HUES48 (cell line): ENCODE measurements at regions not wholly inside any gene's neighbourhood (a gene's known extent, or its start where the extent isn't known, plus 50 kb on each side); places are given as distances from the start of the nearest gene placed in this dataset.
"Not testable (repeated sequence)": the region's sequence is repeated elsewhere in the genome, so short reads cannot be mapped to it uniquely, and the experiment has no call there.

Experiments
- H3K27ac ChIP-seq: one replicate; pipeline ENCODE4 v1.7.0; 2013; ENCODE audit warnings: low read depth, low read length, inconsistent platforms
- H3K27me3 ChIP-seq: 2 replicates; pipeline ENCODE4 v1.6.1; 2013; ENCODE audit warnings: mild to moderate bottlenecking, low read length; ENCODE audit not compliant: control insufficient read depth, insufficient read depth
- H3K36me3 ChIP-seq: 2 replicates; pipeline ENCODE4 v1.6.1; 2013; ENCODE audit warnings: low read length; ENCODE audit not compliant: control insufficient read depth, insufficient read depth
- H3K4me1 ChIP-seq: 2 replicates; pipeline ENCODE4 v1.6.1; 2013; ENCODE audit warnings: mild to moderate bottlenecking, low read length; ENCODE audit not compliant: control insufficient read depth, insufficient read depth
- H3K4me3 ChIP-seq: 2 replicates; pipeline ENCODE4 v1.5.1; 2013; ENCODE audit warnings: mild to moderate bottlenecking, low read depth, low read length
- H3K9ac ChIP-seq: 2 replicates; pipeline ENCODE4 v1.6.1; 2013; ENCODE audit warnings: mild to moderate bottlenecking, low read depth, low read length, moderate library complexity
- H3K9me3 ChIP-seq: 2 replicates; pipeline ENCODE4 v1.6.1; 2013; ENCODE audit warnings: low read length; ENCODE audit not compliant: control insufficient read depth, insufficient read depth

DNA sequence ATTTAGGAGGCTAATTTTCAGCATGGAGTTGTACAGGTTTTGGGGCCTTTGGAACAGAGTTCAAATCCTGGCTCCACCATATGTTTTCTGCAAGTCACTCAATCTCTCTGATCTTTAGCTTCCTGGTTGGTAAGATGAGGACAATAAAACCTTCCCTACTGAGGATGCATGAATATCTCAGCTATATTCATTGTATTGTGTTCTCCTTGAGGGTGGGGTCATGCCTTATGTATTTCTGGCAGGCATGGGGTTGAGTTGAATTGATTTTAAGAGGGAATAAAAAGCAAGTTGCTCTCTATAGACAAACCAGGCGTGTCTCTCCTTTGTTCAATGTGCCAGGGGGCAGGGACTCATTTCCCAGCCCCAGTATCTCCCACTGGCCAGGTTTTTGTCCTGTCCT lies 173.1 kb downstream of the C12orf75 start:
- Histone ChIP-seq H3K27ac (no peak overlapping the region), H3K9ac (no peak overlapping the region), H3K27me3 (no peaks in the 10 kb centered on the region), H3K9me3 (no peaks in the 10 kb centered on the region), H3K4me1 (peaks cover 5% of the 10 kb centered on the region; the same call in 1 of the 2 replicates), H3K36me3 (no peaks in the 10 kb centered on the region), H3K4me3 (no peak overlapping the region)

DNA sequence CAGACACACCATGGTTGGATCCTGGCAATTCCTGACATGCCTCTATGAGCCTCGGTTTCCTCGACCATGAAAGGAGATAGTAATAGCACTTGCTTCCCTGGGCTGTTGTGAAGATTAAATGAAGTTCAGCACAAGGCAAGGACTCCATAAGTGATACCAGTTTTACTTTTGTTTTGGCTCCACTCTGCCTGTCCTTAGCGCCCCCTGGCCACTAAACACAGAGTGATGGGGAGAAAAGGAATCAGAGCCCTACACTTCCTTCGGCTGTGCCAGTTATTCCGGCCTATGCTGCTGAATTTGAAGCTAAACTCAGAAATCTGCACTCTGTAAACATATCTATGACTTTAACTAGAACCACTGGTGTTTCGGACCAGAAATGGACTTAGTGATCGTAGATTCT lies 173.8 kb downstream of the C12orf75 start:
- peaks cover 5% of the 10 kb centered on the region; the same call in 1 of the 2 replicates for H3K4me1 ChIP-seq
- H3K27me3 ChIP-seq, result no peaks in the 10 kb centered on the region
- no peak overlapping the region for H3K27ac ChIP-seq
- H3K4me3 ChIP-seq, result no peak overlapping the region
- H3K9ac ChIP-seq, result no peak overlapping the region
- H3K9me3 ChIP-seq, result no peaks in the 10 kb centered on the region
- H3K36me3 ChIP-seq, result no peaks in the 10 kb centered on the region

DNA sequence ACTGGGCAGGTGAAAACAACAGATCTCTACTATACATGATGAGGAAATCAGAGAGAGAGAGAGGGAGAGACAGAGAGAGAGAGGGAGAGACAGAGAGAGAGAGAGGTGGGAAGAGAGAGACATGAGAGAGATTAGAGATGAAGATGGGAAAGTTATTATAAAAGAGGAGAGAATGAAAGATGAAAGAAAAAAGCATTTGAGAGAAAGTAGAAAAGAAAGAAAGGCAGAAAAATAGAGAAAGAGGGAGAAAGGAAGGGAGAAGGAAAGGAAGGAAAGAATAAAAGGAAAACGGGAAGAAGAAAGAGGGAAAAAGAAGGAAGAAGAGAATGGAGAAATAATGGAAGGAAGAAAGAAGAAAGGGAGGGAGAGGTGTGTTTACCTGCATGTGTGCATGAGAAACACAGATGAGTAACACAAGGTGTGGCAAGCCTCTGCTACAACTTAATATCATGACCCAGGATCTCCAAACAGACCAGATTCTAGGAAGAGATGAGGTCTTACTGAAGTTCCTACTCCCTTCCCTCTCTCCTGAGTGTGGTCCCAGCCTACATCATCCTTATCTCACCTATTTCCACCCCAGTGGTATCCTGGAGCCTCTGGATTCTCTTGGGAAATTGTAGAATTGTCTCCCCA lies 176.3 kb downstream of the C12orf75 start:
- H3K27ac ChIP-seq, result no peak overlapping the region
- no peaks in the 10 kb centered on the region for H3K36me3 ChIP-seq
- no peak overlapping the region for H3K9ac ChIP-seq
- no peaks in the 10 kb centered on the region for H3K9me3 ChIP-seq
- peaks cover 5% of the 10 kb centered on the region; the same call in 1 of the 2 replicates for H3K4me1 ChIP-seq
- H3K27me3 ChIP-seq, result no peaks in the 10 kb centered on the region
- no peak overlapping the region for H3K4me3 ChIP-seq

DNA sequence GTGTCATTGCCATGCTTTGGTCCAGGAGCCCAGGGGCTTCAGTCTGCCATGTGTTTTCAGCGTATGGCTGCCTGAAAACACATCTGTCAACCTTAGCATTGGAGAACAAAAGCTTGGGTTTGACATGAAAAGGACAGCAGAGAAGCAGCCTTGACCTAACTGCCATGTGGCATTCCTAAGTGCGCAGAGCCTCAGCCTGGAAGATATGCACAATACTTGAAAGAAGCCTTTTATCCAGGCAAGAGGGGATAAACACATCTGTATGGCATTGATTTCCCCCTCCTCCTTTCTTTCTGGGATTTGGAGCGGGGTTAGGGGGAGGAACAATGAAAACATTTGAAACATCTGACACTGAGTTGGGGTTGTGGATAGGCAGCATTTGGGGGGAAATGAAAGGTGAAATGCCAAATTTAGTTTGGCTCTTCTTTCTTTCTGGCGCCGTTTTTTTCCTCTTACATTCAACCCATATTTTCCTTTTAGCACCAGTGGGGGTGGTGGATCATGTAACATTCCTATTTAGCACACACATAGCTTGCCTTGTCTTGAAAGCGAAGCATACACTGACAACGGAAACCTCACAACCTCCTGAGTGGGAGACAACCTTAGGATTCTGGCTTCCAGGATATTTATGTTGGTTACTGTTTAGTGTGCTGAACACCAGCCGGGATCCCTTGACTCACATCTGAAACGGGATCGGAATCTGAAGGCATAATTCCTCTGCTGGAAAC lies 177.0 kb downstream of the C12orf75 start:
- no peaks in the 10 kb centered on the region for H3K36me3 ChIP-seq
- no peak overlapping the region for H3K4me3 ChIP-seq
- H3K9me3 ChIP-seq, result no peaks in the 10 kb centered on the region
- H3K4me1 ChIP-seq, result peaks cover 2% of the 10 kb centered on the region; the same call in 1 of the 2 replicates
- H3K27ac ChIP-seq, result no peak overlapping the region
- no peaks in the 10 kb centered on the region for H3K27me3 ChIP-seq
- no peak overlapping the region for H3K9ac ChIP-seq

DNA sequence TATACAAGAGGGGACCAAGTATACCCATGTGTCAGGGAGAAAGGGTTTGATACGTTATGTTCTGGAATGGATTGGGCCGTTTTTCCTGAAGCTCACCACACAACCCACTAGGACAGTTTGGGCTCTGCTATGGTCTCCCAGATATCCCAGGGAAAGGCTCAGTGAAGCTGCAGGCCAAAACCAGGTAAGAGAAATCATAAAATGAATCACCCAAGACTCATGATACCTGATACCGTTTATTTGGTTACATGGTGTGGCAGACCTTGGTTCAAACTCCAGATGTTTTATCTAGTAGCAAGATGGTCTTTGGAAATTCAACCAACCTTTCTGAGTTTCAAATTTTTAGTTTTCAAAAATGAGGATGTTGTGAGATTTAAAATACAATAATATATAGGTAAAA lies 177.6 kb downstream of the C12orf75 start:
- Histone ChIP-seq H3K36me3 (no peaks in the 10 kb centered on the region), H3K4me1 (no peaks in the 10 kb centered on the region), H3K27ac (no peak overlapping the region), H3K9ac (no peak overlapping the region), H3K27me3 (no peaks in the 10 kb centered on the region), H3K9me3 (no peaks in the 10 kb centered on the region), H3K4me3 (no peak overlapping the region)

DNA sequence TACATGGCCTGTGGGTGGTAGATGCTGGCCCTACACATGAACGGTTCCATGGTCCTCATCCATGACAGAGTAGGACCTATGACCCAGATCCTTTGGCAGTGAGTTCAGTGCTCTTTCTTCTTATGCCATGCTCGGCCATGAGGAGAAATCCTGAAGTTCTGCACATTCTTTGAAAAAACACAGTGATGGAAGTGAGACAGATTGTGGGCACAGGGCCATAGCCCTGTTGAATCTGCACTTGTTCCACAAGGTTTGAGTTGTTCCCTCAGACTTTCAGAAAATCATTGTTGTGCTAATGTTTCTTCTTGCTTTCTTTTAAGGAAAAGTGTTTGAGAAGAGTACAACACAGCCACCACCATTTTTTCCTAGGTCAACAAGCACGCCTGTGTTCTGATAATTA lies 180.0 kb downstream of the C12orf75 start:
- no peaks in the 10 kb centered on the region for H3K36me3 ChIP-seq
- H3K27ac ChIP-seq, result no peak overlapping the region
- no peaks in the 10 kb centered on the region for H3K9me3 ChIP-seq
- no peak overlapping the region for H3K4me3 ChIP-seq
- no peak overlapping the region for H3K9ac ChIP-seq
- no peaks in the 10 kb centered on the region for H3K27me3 ChIP-seq
- no peaks in the 10 kb centered on the region for H3K4me1 ChIP-seq

GRCh38 chr12:105512861-105513260 lies 182.4 kb downstream of the C12orf75 start:
- not testable (repeated sequence) for H3K27me3 ChIP-seq, H3K9ac ChIP-seq, H3K36me3 ChIP-seq, H3K27ac ChIP-seq, H3K4me1 ChIP-seq, H3K4me3 ChIP-seq, H3K9me3 ChIP-seq

DNA sequence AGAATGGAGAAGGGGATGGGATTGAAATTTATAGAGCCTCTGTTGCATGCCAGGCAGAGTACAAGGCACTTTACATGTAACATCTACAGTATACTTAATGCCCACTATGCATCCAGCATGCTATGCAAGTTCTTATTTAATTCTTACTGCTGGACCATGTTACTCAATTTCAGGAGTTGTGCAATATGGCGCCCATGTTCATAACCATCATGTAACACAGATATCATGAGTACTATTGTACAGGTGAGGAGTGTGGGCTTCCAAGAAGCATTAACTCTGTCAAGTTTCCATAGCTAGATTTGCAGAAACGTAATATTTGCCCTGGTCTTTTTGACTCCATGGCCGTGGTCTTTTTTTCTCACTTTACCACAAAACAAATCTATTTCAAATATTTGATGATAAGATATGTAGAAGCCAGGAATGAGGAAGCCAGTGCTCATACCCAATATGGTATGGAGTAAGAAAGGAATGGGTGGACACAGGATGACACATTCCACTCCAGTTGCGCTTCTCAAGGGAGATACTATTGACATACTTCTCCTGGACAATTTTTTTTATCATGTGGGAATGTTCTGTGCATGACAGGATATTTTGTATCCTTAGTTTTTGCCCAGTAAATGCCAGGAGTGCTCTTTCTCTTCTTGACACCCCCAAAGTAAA lies 191.8 kb downstream of the C12orf75 start:
- H3K27ac ChIP-seq, result no peak overlapping the region
- peaks cover 8% of the 10 kb centered on the region for H3K9me3 ChIP-seq
- no peak overlapping the region for H3K9ac ChIP-seq
- no peak overlapping the region for H3K4me3 ChIP-seq
- no peaks in the 10 kb centered on the region for H3K36me3 ChIP-seq
- no peaks in the 10 kb centered on the region for H3K27me3 ChIP-seq
- peaks cover 5% of the 10 kb centered on the region; the same call in 1 of the 2 replicates for H3K4me1 ChIP-seq

DNA sequence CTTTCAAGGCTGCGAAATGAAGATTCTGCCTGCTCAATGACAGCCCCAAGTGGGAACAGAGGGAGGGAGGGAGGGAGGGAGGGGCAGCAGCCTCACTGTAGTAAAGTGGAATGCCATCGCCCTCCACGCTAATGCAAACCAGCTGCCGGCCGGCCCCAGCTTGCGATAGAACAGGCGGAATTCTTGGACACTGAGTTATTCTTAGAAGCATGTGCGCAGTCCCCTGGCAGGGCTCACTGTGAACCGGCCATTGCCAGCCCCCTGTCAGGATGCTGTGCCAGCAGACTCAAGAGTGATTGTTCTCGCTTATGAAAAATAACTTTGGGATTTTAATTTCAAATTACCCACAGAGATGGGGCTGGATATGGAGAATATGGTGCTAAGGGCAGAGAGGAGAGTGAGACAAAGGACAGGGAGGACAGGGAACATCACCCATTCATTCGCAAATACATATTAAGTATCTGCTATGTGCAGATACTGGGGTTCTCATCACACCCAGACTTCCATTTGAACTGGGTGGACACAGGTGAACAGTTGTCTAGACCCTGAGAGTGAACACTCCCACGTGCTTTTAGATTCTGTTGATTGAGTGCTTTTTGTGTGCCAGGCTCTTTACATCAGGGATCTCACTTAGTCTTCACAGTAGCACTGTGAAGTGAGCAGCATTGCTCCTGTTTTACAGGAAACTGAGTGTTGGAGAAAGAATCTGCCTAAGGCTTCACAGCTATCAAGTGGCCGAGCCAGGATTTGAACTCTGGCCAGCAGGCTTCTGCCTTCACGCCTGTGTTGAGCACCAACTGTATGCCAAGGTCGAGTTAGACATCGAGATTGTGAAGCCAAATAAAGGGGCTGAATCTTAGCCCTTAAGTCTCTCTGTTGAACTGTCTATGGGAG lies 192.9 kb downstream of the C12orf75 start:
- no peaks in the 10 kb centered on the region for H3K36me3 ChIP-seq
- H3K9me3 ChIP-seq, result peaks cover 8% of the 10 kb centered on the region
- H3K9ac ChIP-seq, result no peak overlapping the region
- no peak overlapping the region for H3K4me3 ChIP-seq
- no peak overlapping the region for H3K27ac ChIP-seq
- no peaks in the 10 kb centered on the region for H3K27me3 ChIP-seq
- H3K4me1 ChIP-seq, result peaks cover 5% of the 10 kb centered on the region; the same call in 1 of the 2 replicates

DNA sequence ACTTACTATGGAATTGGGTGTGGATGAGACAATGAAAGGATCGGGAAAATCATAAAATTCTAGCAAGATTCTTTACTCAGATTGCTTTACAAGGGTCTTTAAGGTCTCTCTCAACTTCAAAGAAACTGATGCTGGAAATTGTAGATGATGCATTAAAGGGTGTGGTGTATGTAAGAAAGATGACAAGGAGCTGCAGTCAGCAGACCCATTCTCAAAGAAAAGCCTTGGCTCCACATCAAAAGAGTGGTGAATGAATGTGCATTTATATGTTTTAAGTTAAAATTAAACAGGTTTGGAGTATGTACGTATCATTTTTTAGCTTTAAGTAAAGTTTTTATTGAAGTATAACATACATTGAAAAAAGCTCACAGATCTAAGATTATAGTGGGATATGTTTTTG lies 194.5 kb downstream of the C12orf75 start:
- Histone ChIP-seq H3K9ac (no peak overlapping the region), H3K4me1 (peaks cover 5% of the 10 kb centered on the region; the same call in 1 of the 2 replicates), H3K36me3 (no peaks in the 10 kb centered on the region), H3K27ac (no peak overlapping the region), H3K27me3 (no peaks in the 10 kb centered on the region), H3K9me3 (peaks cover 2% of the 10 kb centered on the region), H3K4me3 (no peak overlapping the region)
